Testis (tissue), 2 donors: ENCODE measurements at regions not wholly inside any gene's neighbourhood (a gene's known extent, or its start where the extent isn't known, plus 50 kb on each side); places are given as distances from the start of the nearest gene placed in this dataset.

Experiments used
- CTCF ChIP-seq, 3 experiments: fragments of 450-650 bp in 2 of 3; fragments of 200-600 bp in 1 of 3; sonication (generic) in 1 of 3; IDR thresholded peaks; one replicate each; pipeline ENCODE4 v1.5.1; 2016 to 2019; ENCODE audit warnings: antibody characterized with exemption in 3 of 3, mild to moderate bottlenecking in 2 of 3, moderate library complexity in 1 of 3
- POLR2A ChIP-seq: fragments of 450-650 bp; IDR thresholded peaks from one replicate; pipeline ENCODE4 v1.6.1; 2017; ENCODE audit warnings: antibody characterized with exemption, mild to moderate bottlenecking, moderate library complexity

GRCh38 chr11:92447586-92447985 is 223.0 kb downstream of the FAT3 start:
- TF ChIP-seq POLR2A (no peak), CTCF (IDR thresholded peaks at IDR 0.05) (no peak)
